ACC112 (cell line): ENCODE measurements at regions not wholly inside any gene's neighbourhood (a gene's known extent, or its start where the extent isn't known, plus 50 kb on each side); places are given as distances from the start of the nearest gene placed in this dataset.

Experiments used
- H2AFZ ChIP-seq: fragments of 200-600 bp; sonication (generic); one replicate; pipeline ENCODE4 v1.6.0; 2017; ENCODE audit warnings: antibody characterized with exemption, low read length; ENCODE audit not compliant: unreplicated experiment
- H3K27ac ChIP-seq: fragments of 200-600 bp; sonication (generic); 2 replicates; pipeline ENCODE4 v1.5.1; 2014; ENCODE audit warnings: low read depth, mild to moderate bottlenecking, antibody characterized with exemption, low read length, moderate library complexity
- H3K27me3 ChIP-seq: fragments of 200-600 bp; sonication (generic); 2 replicates; pipeline ENCODE4 v1.6.1; 2014; ENCODE audit warnings: mild to moderate bottlenecking, antibody characterized with exemption, low read length, moderate library complexity, mixed read lengths; ENCODE audit not compliant: insufficient read depth
- H3K36me3 ChIP-seq: fragments of 200-600 bp; sonication (generic); 2 replicates; pipeline ENCODE4 v1.6.1; 2016; ENCODE audit warnings: mild to moderate bottlenecking, antibody characterized with exemption, low read length, moderate library complexity, mixed read lengths; ENCODE audit not compliant: insufficient read depth
- H3K4me1 ChIP-seq: fragments of 200-600 bp; sonication (generic); one replicate; pipeline ENCODE4 v1.6.1; 2016; ENCODE audit warnings: low read length, mixed read lengths; ENCODE audit not compliant: insufficient read depth, unreplicated experiment, control insufficient read depth
- H3K4me3 ChIP-seq: fragments of 200-600 bp; sonication (generic); 2 replicates; pipeline ENCODE4 v1.5.1; 2014; ENCODE audit warnings: mild to moderate bottlenecking, low read depth, low read length
- H3K79me2 ChIP-seq: fragments of 200-600 bp; sonication (generic); one replicate; pipeline ENCODE4 v1.6.0; 2016; ENCODE audit warnings: low read length; ENCODE audit not compliant: control insufficient read depth, unreplicated experiment, insufficient read depth

- no peaks in the 10 kb centered on the region for H3K36me3 ChIP-seq
- no peaks in the 10 kb centered on the region for H3K27me3 ChIP-seq
- no peaks in the 10 kb centered on the region for H3K4me1 ChIP-seq
- H3K79me2 ChIP-seq: no peaks in the 10 kb centered on the region
- no peak overlapping the region for H3K27ac ChIP-seq
- H2AFZ ChIP-seq: no peak overlapping the region
- no peak overlapping the region for H3K4me3 ChIP-seq
These were observed 720.3 kb downstream of the UQCRFS1 start for GRCh38 chr19:28492621-28493020.

GRCh38 chr19:28492201-28492600, 720.8 kb downstream of the UQCRFS1 start:
- Histone ChIP-seq H2AFZ (no peak overlapping the region), H3K27ac (no peak overlapping the region), H3K4me3 (no peak overlapping the region), H3K36me3 (no peaks in the 10 kb centered on the region), H3K4me1 (no peaks in the 10 kb centered on the region), H3K79me2 (no peaks in the 10 kb centered on the region), H3K27me3 (no peaks in the 10 kb centered on the region)

GRCh38 chr19:28489776-28490175, 723.2 kb downstream of the UQCRFS1 start:
- no peaks in the 10 kb centered on the region for H3K4me1 ChIP-seq
- no peak overlapping the region for H3K27ac ChIP-seq
- no peak overlapping the region for H2AFZ ChIP-seq
- H3K79me2 ChIP-seq: no peaks in the 10 kb centered on the region
- H3K4me3 ChIP-seq: no peak overlapping the region
- no peaks in the 10 kb centered on the region for H3K36me3 ChIP-seq
- H3K27me3 ChIP-seq: no peaks in the 10 kb centered on the region

- Histone ChIP-seq H3K36me3 (no peaks in the 10 kb centered on the region), H2AFZ (no peak overlapping the region), H3K4me3 (no peak overlapping the region), H3K79me2 (no peaks in the 10 kb centered on the region), H3K4me1 (no peaks in the 10 kb centered on the region), H3K27me3 (no peaks in the 10 kb centered on the region), H3K27ac (no peak overlapping the region)
These were observed 723.8 kb downstream of the UQCRFS1 start for GRCh38 chr19:28489126-28489660.

DNA sequence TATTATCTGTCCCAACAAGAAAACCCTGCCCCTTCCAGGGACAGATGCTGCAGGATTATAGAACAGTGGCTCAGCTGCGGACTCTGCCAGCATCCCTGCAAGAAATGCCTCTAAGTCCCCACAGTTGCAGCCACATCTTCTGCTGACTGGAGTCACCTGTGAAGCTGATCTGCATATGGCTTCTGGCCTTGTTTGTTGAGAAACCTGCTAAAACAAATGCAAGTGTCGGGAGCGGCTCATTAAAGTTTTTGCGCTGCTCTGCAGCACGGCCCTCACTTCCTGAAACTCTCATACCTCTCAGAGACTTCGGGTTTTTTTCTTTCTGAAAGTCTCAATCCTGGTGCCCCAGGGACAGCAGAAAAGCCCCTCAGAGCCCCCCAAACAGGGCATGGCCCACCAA, 725.0 kb downstream of the UQCRFS1 start:
- no peaks in the 10 kb centered on the region for H3K4me1 ChIP-seq
- H3K27me3 ChIP-seq: no peaks in the 10 kb centered on the region
- no peak overlapping the region for H2AFZ ChIP-seq
- no peaks in the 10 kb centered on the region for H3K79me2 ChIP-seq
- H3K36me3 ChIP-seq: no peaks in the 10 kb centered on the region
- no peak overlapping the region for H3K4me3 ChIP-seq
- no peak overlapping the region for H3K27ac ChIP-seq

DNA sequence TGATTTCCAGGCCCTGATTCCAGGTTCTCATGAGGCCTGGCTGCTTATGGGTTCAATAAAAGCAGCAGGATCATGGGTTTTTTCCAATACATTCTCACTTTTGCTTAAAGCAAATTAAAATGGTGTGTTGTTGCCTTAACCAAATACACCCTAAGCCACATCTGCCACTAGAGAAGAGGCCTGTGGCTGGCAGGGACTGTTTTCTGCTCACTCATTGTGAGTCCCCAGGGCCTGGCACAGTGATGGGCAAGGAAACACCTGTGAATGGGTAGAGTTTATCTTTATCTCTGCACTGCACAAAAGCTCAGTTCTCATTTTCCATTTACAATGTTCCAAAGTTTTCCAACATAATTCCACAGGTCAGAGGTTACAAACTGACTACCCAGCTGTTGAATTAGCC, 726.0 kb downstream of the UQCRFS1 start:
- no peak overlapping the region for H3K4me3 ChIP-seq
- H3K79me2 ChIP-seq: no peaks in the 10 kb centered on the region
- H2AFZ ChIP-seq: no peak overlapping the region
- no peaks in the 10 kb centered on the region for H3K27me3 ChIP-seq
- H3K27ac ChIP-seq: no peak overlapping the region
- H3K4me1 ChIP-seq: no peaks in the 10 kb centered on the region
- no peaks in the 10 kb centered on the region for H3K36me3 ChIP-seq

DNA sequence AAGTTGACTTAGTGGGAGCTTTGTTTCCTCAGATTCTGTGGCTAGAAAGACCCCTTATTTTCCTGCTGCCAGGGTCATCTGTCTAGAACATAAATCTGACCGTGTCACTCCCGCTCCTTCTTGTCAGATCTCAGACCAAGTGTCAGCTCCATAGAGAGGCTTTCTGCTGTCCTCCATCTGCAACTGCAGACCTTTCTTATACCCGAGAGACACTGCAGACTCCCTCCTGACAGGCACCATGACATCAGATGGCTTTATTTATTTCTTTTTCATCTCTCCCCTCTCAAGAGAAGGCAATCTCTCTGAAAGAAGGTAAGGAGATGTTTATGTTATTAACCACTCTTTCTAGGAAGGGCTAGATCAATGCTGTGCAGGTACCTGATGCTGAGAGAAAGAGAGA, 726.5 kb downstream of the UQCRFS1 start:
- H3K36me3 ChIP-seq: no peaks in the 10 kb centered on the region
- no peak overlapping the region for H2AFZ ChIP-seq
- no peaks in the 10 kb centered on the region for H3K4me1 ChIP-seq
- H3K4me3 ChIP-seq: no peak overlapping the region
- H3K27ac ChIP-seq: no peak overlapping the region
- no peaks in the 10 kb centered on the region for H3K79me2 ChIP-seq
- no peaks in the 10 kb centered on the region for H3K27me3 ChIP-seq

GRCh38 chr19:28485292-28485691, 727.7 kb downstream of the UQCRFS1 start:
- Histone ChIP-seq H3K27ac (no peak overlapping the region), H3K4me1 (no peaks in the 10 kb centered on the region), H2AFZ (no peak overlapping the region), H3K36me3 (no peaks in the 10 kb centered on the region), H3K79me2 (no peaks in the 10 kb centered on the region), H3K4me3 (no peak overlapping the region), H3K27me3 (no peaks in the 10 kb centered on the region)

GRCh38 chr19:28483197-28483596, 729.8 kb downstream of the UQCRFS1 start:
- Histone ChIP-seq H2AFZ (no peak overlapping the region), H3K79me2 (no peaks in the 10 kb centered on the region), H3K36me3 (no peaks in the 10 kb centered on the region), H3K4me3 (no peak overlapping the region), H3K4me1 (no peaks in the 10 kb centered on the region), H3K27me3 (no peaks in the 10 kb centered on the region), H3K27ac (no peak overlapping the region)

DNA sequence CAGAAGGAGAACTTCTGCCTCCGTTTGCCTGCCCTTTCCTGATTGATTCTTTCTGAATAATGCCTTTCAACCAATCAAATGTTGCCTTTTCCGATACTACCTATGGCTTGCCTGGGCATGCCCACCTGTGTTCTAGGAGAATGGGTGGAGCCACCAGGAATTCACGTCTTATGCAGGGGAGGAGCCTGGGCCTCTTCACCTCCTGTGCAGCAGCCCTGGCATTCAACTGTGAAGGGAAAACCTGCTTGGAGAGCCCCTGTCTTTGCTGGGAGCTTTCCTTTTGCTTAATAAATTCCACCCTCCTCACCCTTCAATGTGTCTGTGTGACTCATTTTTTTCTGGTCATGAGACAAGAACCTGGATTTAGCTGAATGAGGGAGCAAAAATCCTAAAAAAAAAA, 730.7 kb downstream of the UQCRFS1 start:
- H3K4me3 ChIP-seq: no peak overlapping the region
- no peak overlapping the region for H3K27ac ChIP-seq

DNA sequence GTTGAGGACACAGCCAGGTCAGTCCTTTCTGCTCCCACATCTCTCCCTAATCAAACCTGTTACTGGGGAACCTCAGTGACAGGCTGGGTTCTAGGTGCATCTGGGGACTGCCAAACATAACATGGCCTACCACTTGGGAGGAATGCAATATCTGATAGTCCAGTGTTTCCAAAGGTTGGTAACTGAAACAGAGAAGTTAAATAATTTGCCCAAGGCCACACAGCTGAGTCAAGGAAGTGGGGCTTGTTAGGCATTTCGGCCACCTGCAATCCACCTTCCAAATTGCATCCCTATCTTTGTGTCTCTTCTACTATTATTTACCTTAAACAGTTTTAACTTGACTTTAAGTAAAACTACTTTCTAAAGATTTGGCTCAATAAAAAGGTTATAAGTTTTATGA, 731.3 kb downstream of the UQCRFS1 start:
- H3K4me1 ChIP-seq: no peaks in the 10 kb centered on the region
- no peak overlapping the region for H3K27ac ChIP-seq
- H2AFZ ChIP-seq: no peak overlapping the region

More for the DNA sequence above, 730.7 kb downstream of the UQCRFS1 start:
- no peaks in the 10 kb centered on the region for H3K79me2 ChIP-seq
- no peak overlapping the region for H2AFZ ChIP-seq
- no peaks in the 10 kb centered on the region for H3K27me3 ChIP-seq
- no peaks in the 10 kb centered on the region for H3K36me3 ChIP-seq
- no peaks in the 10 kb centered on the region for H3K4me1 ChIP-seq

More for the DNA sequence above, 731.3 kb downstream of the UQCRFS1 start:
- H3K4me3 ChIP-seq: no peak overlapping the region
- no peaks in the 10 kb centered on the region for H3K27me3 ChIP-seq
- H3K36me3 ChIP-seq: no peaks in the 10 kb centered on the region
- no peaks in the 10 kb centered on the region for H3K79me2 ChIP-seq
